Activated B cell treated with CpG ODN at 0.5 μM for 24 hours (primary cell): ENCODE measurements at regions not wholly inside any gene's neighbourhood (a gene's known extent, or its start where the extent isn't known, plus 50 kb on each side); places are given as distances from the start of the nearest gene placed in this dataset.

Source experiments
- ATAC-seq: fragments of 200-7000 bp; cut with Tn5 transposase; one replicate; pipeline ENCODE4 v1.10.0; 2021; ENCODE audit warnings: low read depth, mild to moderate bottlenecking, moderate library complexity
- CTCF ChIA-PET: fragments of 350-600 bp; sonication (Branson Sonifier 250); formaldehyde crosslinking; loops from one replicate; lab custom pipeline; 2021; ENCODE audit warnings: antibody characterized with exemption; lab: Charles Lee
- POLR2A ChIA-PET: fragments of 350-600 bp; sonication (Branson Sonifier 250); formaldehyde crosslinking; loops from one replicate; lab custom pipeline; 2021; ENCODE audit warnings: antibody characterized with exemption; lab: Charles Lee
- DNase-seq: peaks from one replicate; pipeline ENCODE4 v3.0.0; 2022
- H3K27ac Mint-ChIP-seq: one replicate; pipeline ENCODE4 v1.8.0; 2020; ENCODE audit warnings: mixed read lengths
- H3K27me3 Mint-ChIP-seq: one replicate; pipeline ENCODE4 v1.8.0; 2021; ENCODE audit warnings: mixed read lengths
- H3K36me3 Mint-ChIP-seq: one replicate; pipeline ENCODE4 v1.8.0; 2021; ENCODE audit warnings: low read depth, mixed read lengths
- H3K4me1 Mint-ChIP-seq: one replicate; pipeline ENCODE4 v1.8.0; 2021; ENCODE audit warnings: mixed read lengths
- H3K4me3 Mint-ChIP-seq: one replicate; pipeline ENCODE4 v1.8.0; 2020; ENCODE audit warnings: mild to moderate bottlenecking, mixed read lengths
- H3K9me3 Mint-ChIP-seq: one replicate; pipeline ENCODE4 v1.8.0; 2020; ENCODE audit warnings: mixed read lengths
- CTCF ChIP-seq: fragments of 200-600 bp; IDR thresholded peaks from one replicate; pipeline ENCODE4 v1.8.0; 2022; ENCODE audit warnings: antibody characterized with exemption, mild to moderate bottlenecking
- intact Hi-C: fragments of 100-400 bp; cut with micrococcal nuclease; formaldehyde crosslinking; loops from one replicate; pipeline ENCODE4 v1.15.1; 2024

- H3K4me1 Mint-ChIP-seq, result no peaks in the 10 kb centered on the region
- DNase-seq (no peak), ATAC-seq (no peak)
- no peaks in the 10 kb centered on the region for H3K36me3 Mint-ChIP-seq
- no peaks in the 10 kb centered on the region for H3K27me3 Mint-ChIP-seq
- H3K9me3 Mint-ChIP-seq, result peaks cover 2% of the 10 kb centered on the region
- POLR2A ChIA-PET, result no interaction called here
- H3K4me3 Mint-ChIP-seq, result no peak overlapping the region
- no peak for TF ChIP-seq CTCF
- intact Hi-C loops, result no loop called here
- no peak overlapping the region for H3K27ac Mint-ChIP-seq
- CTCF ChIA-PET, result no interaction called here
Observed at GRCh38 chrX:82196866-82197265, 995.0 kb downstream of the SH3BGRL start.

- intact Hi-C loops, result no loop called here
- ATAC-seq (no peak), DNase-seq (no peak)
- ChIA-PET POLR2A (no interaction called here), CTCF (no interaction called here)
- H3K4me3 Mint-ChIP-seq, result no peak overlapping the region
- no peaks in the 10 kb centered on the region for H3K36me3 Mint-ChIP-seq
- H3K27ac Mint-ChIP-seq, result no peak overlapping the region
- no peaks in the 10 kb centered on the region for H3K9me3 Mint-ChIP-seq
- no peaks in the 10 kb centered on the region for H3K4me1 Mint-ChIP-seq
- no peak for TF ChIP-seq CTCF
- H3K27me3 Mint-ChIP-seq, result no peaks in the 10 kb centered on the region
Observed at GRCh38 chrX:82208975-82209374, 1007.1 kb downstream of the SH3BGRL start.

GRCh38 chrX:82218361-82218760 lies 1016.5 kb downstream of the SH3BGRL start:
- Mint-ChIP-seq H3K4me1 (no peaks in the 10 kb centered on the region), H3K9me3 (peaks cover 2% of the 10 kb centered on the region), H3K27me3 (no peaks in the 10 kb centered on the region), H3K36me3 (no peaks in the 10 kb centered on the region), H3K4me3 (no peak overlapping the region), H3K27ac (no peak overlapping the region)
- TF ChIP-seq CTCF, result no peak
- ATAC-seq (no peak), DNase-seq (no peak)
- intact Hi-C loops, result loop anchor here (5.0 kb wide), 1 partner anchor 1629 kb away; no protein-coding TSS in a partner anchor
- CTCF ChIA-PET, result no interaction called here
- POLR2A ChIA-PET, result no interaction called here

GRCh38 chrX:82219129-82219528 lies 1017.2 kb downstream of the SH3BGRL start:
- intact Hi-C loops, result loop anchor here (5.0 kb wide), 1 partner anchor 1628 kb away; no protein-coding TSS in a partner anchor
- ChIA-PET CTCF (no interaction called here), POLR2A (no interaction called here)
- Mint-ChIP-seq H3K36me3 (no peaks in the 10 kb centered on the region), H3K9me3 (peaks cover 2% of the 10 kb centered on the region), H3K4me1 (no peaks in the 10 kb centered on the region), H3K4me3 (no peak overlapping the region), H3K27me3 (no peaks in the 10 kb centered on the region), H3K27ac (no peak overlapping the region)
- no peak for TF ChIP-seq CTCF
- ATAC-seq (no peak), DNase-seq (no peak)

DNA sequence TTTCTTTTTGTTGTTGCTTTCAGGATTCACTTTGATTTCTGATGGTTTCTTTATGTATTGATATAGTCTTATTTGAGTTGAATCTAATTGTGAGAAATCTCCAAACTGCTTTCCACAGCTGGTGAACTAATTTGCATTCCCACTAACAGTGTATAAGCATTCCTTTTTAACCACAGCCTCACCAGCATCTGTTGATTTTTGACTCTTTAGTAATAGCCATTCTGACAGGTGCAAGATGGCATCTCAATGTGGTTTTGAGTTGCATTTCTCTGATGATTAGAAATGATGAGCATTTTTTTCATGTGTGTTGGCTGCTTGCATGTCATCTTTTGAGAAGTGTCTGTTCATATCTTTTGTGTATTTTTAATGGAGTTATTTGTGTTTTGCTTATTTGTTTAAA lies 1023.1 kb downstream of the SH3BGRL start:
- no peak for TF ChIP-seq CTCF
- Mint-ChIP-seq H3K27me3 (no peaks in the 10 kb centered on the region), H3K36me3 (no peaks in the 10 kb centered on the region), H3K9me3 (no peaks in the 10 kb centered on the region), H3K27ac (no peak overlapping the region), H3K4me1 (no peaks in the 10 kb centered on the region), H3K4me3 (no peak overlapping the region)
- intact Hi-C loops, result no loop called here
- ChIA-PET CTCF (no interaction called here), POLR2A (no interaction called here)
- no peak for DNase-seq
- ATAC-seq, result no peak
